IMR-90 (cell line): ENCODE measurements at regions not wholly inside any gene's neighbourhood (a gene's known extent, or its start where the extent isn't known, plus 50 kb on each side); places are given as distances from the start of the nearest gene placed in this dataset.

Source experiments
- ATAC-seq: fragments of 200-7000 bp; cut with Tn5 transposase; 2 replicates; pipeline ENCODE4 v1.9.1; 2020; ENCODE audit warnings: low read depth, mild to moderate bottlenecking, moderate library complexity
- BruUV-seq: library from RNA; stranded (reverse); fragments of 400-500 nt; replicated peaks from 2 replicates; lab custom pipeline; 2021; lab: Mats Ljungman, UMichigan
- CTCF ChIA-PET: fragments of 300-600 bp; formaldehyde crosslinking; extraction: SDS; loops from one replicate; lab custom pipeline; 2021; ENCODE audit warnings: antibody characterized with exemption; lab: Yijun Ruan, JAX
- POLR2A ChIA-PET: fragments of 300-600 bp; sonication (Branson Sonifier 250); formaldehyde crosslinking; loops from one replicate; lab custom pipeline; 2022; ENCODE audit warnings: antibody characterized with exemption; ENCODE audit not compliant: unreplicated experiment; lab: Charles Lee
- DNase-seq: peaks from one replicate; pipeline ENCODE4 v3.0.0; 2013
- H2AFZ ChIP-seq: replicated peaks from 2 replicates; pipeline ENCODE3; 2013; ENCODE audit warnings: low read length, mild to moderate bottlenecking; ENCODE audit not compliant: poor library complexity
- H2AK5ac ChIP-seq: 2 replicates; pipeline ENCODE4 v1.6.1; 2013; ENCODE audit warnings: low read depth, low read length, inconsistent platforms
- H2AK9ac ChIP-seq: replicated peaks from 2 replicates; pipeline ENCODE3; 2013; ENCODE audit warnings: mild to moderate bottlenecking, low read depth, low read length, moderate library complexity; ENCODE audit not compliant: poor library complexity
- H2BK120ac ChIP-seq: 2 replicates; pipeline ENCODE4 v1.6.1; 2013; ENCODE audit warnings: low read depth, low read length, inconsistent platforms
- H2BK15ac ChIP-seq: 3 replicates; pipeline ENCODE4 v1.6.1; 2013; ENCODE audit warnings: low read depth, low read length, inconsistent platforms
- H2BK20ac ChIP-seq: 2 replicates; pipeline ENCODE4 v1.6.1; 2013; ENCODE audit warnings: low read depth, mild to moderate bottlenecking, inconsistent platforms, low read length, moderate library complexity
- H2BK5ac ChIP-seq: 2 replicates; pipeline ENCODE4 v1.6.1; 2013; ENCODE audit warnings: mild to moderate bottlenecking, low read depth, low read length, inconsistent platforms; ENCODE audit not compliant: poor library complexity, severe bottlenecking
- H3K14ac ChIP-seq: replicated peaks from 2 replicates; pipeline ENCODE4 v1.6.1; 2013; ENCODE audit warnings: low read depth, low read length, inconsistent platforms
- H3K18ac ChIP-seq: 2 replicates; pipeline ENCODE4 v1.6.1; 2013; ENCODE audit warnings: low read depth, low read length, control low read depth
- H3K23ac ChIP-seq: 2 replicates; pipeline ENCODE4 v1.6.1; 2013; ENCODE audit warnings: low read depth, low read length, inconsistent platforms
- H3K27ac ChIP-seq: 2 replicates; pipeline ENCODE4 v1.5.1; 2013; ENCODE audit warnings: mild to moderate bottlenecking, control low read depth, low read length; ENCODE audit not compliant: insufficient read depth
- H3K27me3 ChIP-seq: 2 replicates; pipeline ENCODE4 v1.6.1; 2013; ENCODE audit warnings: low read length; ENCODE audit not compliant: control insufficient read depth, insufficient read depth
- H3K36me3 ChIP-seq: 2 replicates; pipeline ENCODE4 v1.6.1; 2013; ENCODE audit warnings: low read length, mixed read lengths; ENCODE audit not compliant: control insufficient read depth, insufficient read depth
- H3K4ac ChIP-seq: 2 replicates; pipeline ENCODE4 v1.6.1; 2013; ENCODE audit warnings: low read depth, low read length, inconsistent platforms
- H3K4me1 ChIP-seq: 2 replicates; pipeline ENCODE4 v1.6.1; 2013; ENCODE audit warnings: low read length, mixed read lengths; ENCODE audit not compliant: control insufficient read depth, insufficient read depth
- H3K4me2 ChIP-seq: 2 replicates; pipeline ENCODE4 v1.6.1; 2013; ENCODE audit warnings: low read depth, mild to moderate bottlenecking, control low read depth, low read length, moderate library complexity
- H3K4me3 ChIP-seq: 2 replicates; pipeline ENCODE4 v1.5.1; 2013; ENCODE audit warnings: low read depth, mild to moderate bottlenecking, control low read depth, low read length, moderate library complexity; ENCODE audit not compliant: insufficient read depth
- H3K56ac ChIP-seq: 2 replicates; pipeline ENCODE4 v1.6.1; 2013; ENCODE audit warnings: low read length, inconsistent platforms; ENCODE audit not compliant: insufficient read depth; ENCODE audit errors: extremely low read depth
- H3K79me1 ChIP-seq, 2 experiments: 2 replicates each; pipeline ENCODE4 v1.6.1; 2013; ENCODE audit warnings: low read length in 2 of 2, inconsistent platforms in 1 of 2, low read depth in 1 of 2
- H3K9ac ChIP-seq: 2 replicates; pipeline ENCODE4 v1.6.1; 2013; ENCODE audit warnings: low read depth, low read length, control low read depth
- H3K9me1 ChIP-seq: 2 replicates; pipeline ENCODE4 v1.6.1; 2013; ENCODE audit warnings: low read length, inconsistent platforms; ENCODE audit not compliant: insufficient read depth
- H3K9me3 ChIP-seq: 2 replicates; pipeline ENCODE4 v1.6.1; 2013; ENCODE audit warnings: low read length; ENCODE audit not compliant: control insufficient read depth, insufficient read depth
- H4K20me1 ChIP-seq: 2 replicates; pipeline ENCODE4 v1.6.1; 2013; ENCODE audit warnings: low read length, inconsistent platforms; ENCODE audit not compliant: insufficient read depth
- H4K5ac ChIP-seq: 2 replicates; pipeline ENCODE4 v1.6.1; 2013; ENCODE audit warnings: mild to moderate bottlenecking, low read depth, low read length, control low read depth
- H4K8ac ChIP-seq, 2 experiments: 2 replicates each; pipeline ENCODE4 v1.6.1; 2013; ENCODE audit warnings: low read depth in 2 of 2, low read length in 2 of 2, control low read depth in 1 of 2, inconsistent platforms in 1 of 2
- H4K91ac ChIP-seq: 2 replicates; pipeline ENCODE4 v1.6.1; 2013; ENCODE audit warnings: low read depth, low read length, inconsistent platforms; ENCODE audit not compliant: insufficient read depth
- CEBPB ChIP-seq: IDR thresholded peaks from 2 replicates; pipeline ENCODE4 v1.6.1; 2012; ENCODE audit warnings: low read depth, low read length, improper control_type of control experiment
- MXI1 ChIP-seq: IDR thresholded peaks from 2 replicates; pipeline ENCODE4 v1.6.1; 2012; ENCODE audit warnings: low read depth, mild to moderate bottlenecking, low read length, moderate library complexity, borderline replicate concordance
- NFE2L2 ChIP-seq: fragments of 150-350 bp; IDR thresholded peaks from 2 replicates; pipeline ENCODE4 v1.6.1; 2016; ENCODE audit warnings: low read depth, mild to moderate bottlenecking, low read length
- RAD21 ChIP-seq: IDR thresholded peaks from 2 replicates; pipeline ENCODE4 v1.6.1; 2012; ENCODE audit warnings: low read length, improper control_type of control experiment
- dilution Hi-C: fragments of 300-500 bp; cut with HindIII; formaldehyde crosslinking; loops from one replicate; pipeline ENCODE4 v1.14.3; 2018; ENCODE audit warnings: low sequenced_read_pairs; ENCODE audit not compliant: unreplicated experiment
- in situ Hi-C: fragments of 300-500 bp; cut with MboI; formaldehyde crosslinking; loops from 3 replicates; pipeline ENCODE4 v1.14.3; 2019; ENCODE audit warnings: low sequenced_read_pairs, inconsistent platforms, mixed read lengths
- intact Hi-C: fragments of 100-400 bp; cut with micrococcal nuclease; formaldehyde crosslinking; loops from 2 replicates; pipeline ENCODE4 v1.10.0; 2022
- TF ChIP-seq, protein P1 (sequence below): conservative IDR thresholded peaks from 2 replicates; pipeline ENCODE4 v1.5.1; 2012; ENCODE audit warnings: mild to moderate bottlenecking, low read depth, low read length, improper control_type of control experiment
- TF ChIP-seq, protein P2 (sequence below): fragments of 150-350 bp; IDR thresholded peaks from 2 replicates; pipeline ENCODE4 v1.6.1; 2017; ENCODE audit warnings: mild to moderate bottlenecking, antibody characterized with exemption, low read length, low read depth

DNA sequence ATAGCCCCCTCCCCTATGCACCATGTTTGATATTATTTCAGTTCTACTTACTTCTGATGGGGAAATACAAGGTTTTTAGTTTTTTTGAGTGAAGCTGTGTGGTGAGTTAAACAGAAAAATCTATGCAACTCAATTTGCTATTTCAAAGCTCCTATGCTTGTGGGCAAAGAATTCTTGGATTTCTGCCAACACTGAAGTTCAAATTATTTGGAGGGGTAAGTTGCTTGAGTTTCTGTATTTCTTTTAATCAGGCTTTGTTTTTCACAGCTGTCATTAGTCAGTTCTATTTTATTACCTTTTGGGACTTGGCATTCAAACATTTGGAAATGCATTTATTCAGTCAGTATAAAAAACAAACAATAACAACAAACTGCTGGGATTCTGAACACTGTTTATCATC is 407.5 kb upstream of the MGAT4C start:
- H3K36me3 ChIP-seq, result no peaks in the 10 kb centered on the region
- intact Hi-C loops, result no loop called here
- dilution Hi-C loops, result no loop called here
- peaks cover 2% of the 10 kb centered on the region; the same call in 1 of the 2 replicates for H3K9me1 ChIP-seq
- DNase-seq (no peak), ATAC-seq (no peak)
- no peak overlapping the region for H3K23ac ChIP-seq
- H4K20me1 ChIP-seq, result no peaks in the 10 kb centered on the region
- H3K14ac ChIP-seq, result no peak overlapping the region
- no peaks in the 10 kb centered on the region for H3K79me1 ChIP-seq
- H4K8ac ChIP-seq, result no peak overlapping the region
- no peak overlapping the region for H3K18ac ChIP-seq
- ChIA-PET POLR2A (no interaction called here), CTCF (no interaction called here)
- no peak overlapping the region for H3K9ac ChIP-seq
- no peak overlapping the region for H2AK5ac ChIP-seq
- H2BK5ac ChIP-seq, result no peak overlapping the region
- no peak overlapping the region for H2AFZ ChIP-seq
- no peaks in the 10 kb centered on the region for H3K9me3 ChIP-seq
- no TSS peak for BruUV-seq
- no peak overlapping the region for H3K27ac ChIP-seq
- H3K4me1 ChIP-seq, result no peaks in the 10 kb centered on the region
- no peak overlapping the region for H4K5ac ChIP-seq
- in situ Hi-C loops, result no loop called here
- no peak overlapping the region for H3K4me2 ChIP-seq
- H3K27me3 ChIP-seq, result no peaks in the 10 kb centered on the region
- no peak overlapping the region for H3K56ac ChIP-seq
- no peak for TF ChIP-seq CEBPB
- TF ChIP-seq, protein P1, sequence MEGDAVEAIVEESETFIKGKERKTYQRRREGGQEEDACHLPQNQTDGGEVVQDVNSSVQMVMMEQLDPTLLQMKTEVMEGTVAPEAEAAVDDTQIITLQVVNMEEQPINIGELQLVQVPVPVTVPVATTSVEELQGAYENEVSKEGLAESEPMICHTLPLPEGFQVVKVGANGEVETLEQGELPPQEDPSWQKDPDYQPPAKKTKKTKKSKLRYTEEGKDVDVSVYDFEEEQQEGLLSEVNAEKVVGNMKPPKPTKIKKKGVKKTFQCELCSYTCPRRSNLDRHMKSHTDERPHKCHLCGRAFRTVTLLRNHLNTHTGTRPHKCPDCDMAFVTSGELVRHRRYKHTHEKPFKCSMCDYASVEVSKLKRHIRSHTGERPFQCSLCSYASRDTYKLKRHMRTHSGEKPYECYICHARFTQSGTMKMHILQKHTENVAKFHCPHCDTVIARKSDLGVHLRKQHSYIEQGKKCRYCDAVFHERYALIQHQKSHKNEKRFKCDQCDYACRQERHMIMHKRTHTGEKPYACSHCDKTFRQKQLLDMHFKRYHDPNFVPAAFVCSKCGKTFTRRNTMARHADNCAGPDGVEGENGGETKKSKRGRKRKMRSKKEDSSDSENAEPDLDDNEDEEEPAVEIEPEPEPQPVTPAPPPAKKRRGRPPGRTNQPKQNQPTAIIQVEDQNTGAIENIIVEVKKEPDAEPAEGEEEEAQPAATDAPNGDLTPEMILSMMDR, result no peak
- TF ChIP-seq RAD21, result no peak
- TF ChIP-seq, protein P2, sequence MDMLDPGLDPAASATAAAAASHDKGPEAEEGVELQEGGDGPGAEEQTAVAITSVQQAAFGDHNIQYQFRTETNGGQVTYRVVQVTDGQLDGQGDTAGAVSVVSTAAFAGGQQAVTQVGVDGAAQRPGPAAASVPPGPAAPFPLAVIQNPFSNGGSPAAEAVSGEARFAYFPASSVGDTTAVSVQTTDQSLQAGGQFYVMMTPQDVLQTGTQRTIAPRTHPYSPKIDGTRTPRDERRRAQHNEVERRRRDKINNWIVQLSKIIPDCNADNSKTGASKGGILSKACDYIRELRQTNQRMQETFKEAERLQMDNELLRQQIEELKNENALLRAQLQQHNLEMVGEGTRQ, result no peak
- no peak for TF ChIP-seq NFE2L2
- no peak for TF ChIP-seq MXI1
- H4K91ac ChIP-seq, result no peak overlapping the region
- no peak overlapping the region for H2BK20ac ChIP-seq
- H2BK15ac ChIP-seq, result no peak overlapping the region
- no peak overlapping the region for H3K4ac ChIP-seq
- H3K4me3 ChIP-seq, result no peak overlapping the region
- H2BK120ac ChIP-seq, result no peak overlapping the region
- H2AK9ac ChIP-seq, result no peak overlapping the region
